Duodenal mucosa (tissue), 2 donors: ENCODE measurements at regions not wholly inside any gene's neighbourhood (a gene's known extent, or its start where the extent isn't known, plus 50 kb on each side); places are given as distances from the start of the nearest gene placed in this dataset.

Source experiments
- H3K27ac ChIP-seq: one replicate; pipeline ENCODE4 v1.7.0; 2013; ENCODE audit warnings: low read depth, low read length
- H3K27me3 ChIP-seq, 2 donors: one replicate each; pipeline ENCODE4 v1.7.0; 2013; ENCODE audit warnings: low read length in 2 of 2, control low read depth in 1 of 2; ENCODE audit not compliant: insufficient read depth in 2 of 2, control insufficient read depth in 1 of 2
- H3K36me3 ChIP-seq, 2 donors: one replicate each; pipeline ENCODE4 v1.7.0; 2013; ENCODE audit warnings: low read length in 2 of 2, control low read depth in 1 of 2; ENCODE audit not compliant: insufficient read depth in 2 of 2, control insufficient read depth in 1 of 2
- H3K4me1 ChIP-seq, 2 donors: one replicate each; pipeline ENCODE4 v1.7.0; 2013; ENCODE audit warnings: low read length in 2 of 2, control low read depth in 1 of 2; ENCODE audit not compliant: insufficient read depth in 2 of 2, control insufficient read depth in 1 of 2
- H3K4me3 ChIP-seq, 2 donors: one replicate each; pipeline ENCODE4 v1.7.0; 2013; ENCODE audit warnings: low read length in 2 of 2, low read depth in 1 of 2
- H3K9ac ChIP-seq, 2 donors: one replicate each; pipeline ENCODE4 v1.7.0; 2013; ENCODE audit warnings: low read length in 2 of 2, low read depth in 1 of 2
- H3K9me3 ChIP-seq, 2 donors: one replicate each; pipeline ENCODE4 v1.7.0; 2013; ENCODE audit warnings: low read length in 2 of 2, control low read depth in 1 of 2; ENCODE audit not compliant: control insufficient read depth in 1 of 2

- Histone ChIP-seq H3K4me3 (no peak overlapping the region), H3K27ac (no peak overlapping the region), H3K27me3 (no peaks in the 10 kb centered on the region)
Observed at GRCh38 chr17:34095106-34095505, 160.0 kb upstream of the CCL2 start.

GRCh38 chr17:34098699-34099098, 156.4 kb upstream of the CCL2 start:
- no peak overlapping the region for H3K4me3 ChIP-seq
- H3K9me3 ChIP-seq = no peaks in the 10 kb centered on the region
- H3K36me3 ChIP-seq = no peaks in the 10 kb centered on the region
- no peaks in the 10 kb centered on the region for H3K27me3 ChIP-seq
- H3K4me1 ChIP-seq = no peaks in the 10 kb centered on the region
- no peak overlapping the region for H3K9ac ChIP-seq
- H3K27ac ChIP-seq = no peak overlapping the region

More at GRCh38 chr17:34095106-34095505, 160.0 kb upstream of the CCL2 start:
- Histone ChIP-seq H3K9ac (no peak overlapping the region), H3K9me3 (no peaks in the 10 kb centered on the region), H3K36me3 (no peaks in the 10 kb centered on the region), H3K4me1 (no peaks in the 10 kb centered on the region)

GRCh38 chr17:34099859-34100515, 155.1 kb upstream of the CCL2 start:
- Histone ChIP-seq H3K27me3 (no peaks in the 10 kb centered on the region), H3K36me3 (no peaks in the 10 kb centered on the region), H3K4me1 (no peaks in the 10 kb centered on the region), H3K27ac (no peak overlapping the region), H3K9me3 (no peaks in the 10 kb centered on the region), H3K9ac (no peak overlapping the region), H3K4me3 (no peak overlapping the region)

GRCh38 chr17:34107019-34107418, 148.1 kb upstream of the CCL2 start:
- no peak overlapping the region for H3K9ac ChIP-seq
- no peaks in the 10 kb centered on the region for H3K9me3 ChIP-seq
- H3K36me3 ChIP-seq = no peaks in the 10 kb centered on the region
- H3K4me3 ChIP-seq = no peak overlapping the region
- peaks cover 0 to 3% of the 10 kb centered on the region in 2 donors for H3K27me3 ChIP-seq
- no peak overlapping the region for H3K27ac ChIP-seq
- no peaks in the 10 kb centered on the region for H3K4me1 ChIP-seq

- no peak overlapping the region for H3K27ac ChIP-seq
- H3K27me3 ChIP-seq = peaks cover 0 to 3% of the 10 kb centered on the region in 2 donors
- H3K9me3 ChIP-seq = no peaks in the 10 kb centered on the region
- no peak overlapping the region for H3K4me3 ChIP-seq
- H3K36me3 ChIP-seq = no peaks in the 10 kb centered on the region
- no peak overlapping the region for H3K9ac ChIP-seq
- no peaks in the 10 kb centered on the region for H3K4me1 ChIP-seq
Observed at GRCh38 chr17:34110315-34110714, 144.8 kb upstream of the CCL2 start.

GRCh38 chr17:34113089-34113488, 142.0 kb upstream of the CCL2 start:
- no peaks in the 10 kb centered on the region for H3K9me3 ChIP-seq
- no peak overlapping the region for H3K9ac ChIP-seq
- no peak overlapping the region for H3K4me3 ChIP-seq
- H3K27ac ChIP-seq = no peak overlapping the region
- H3K4me1 ChIP-seq = no peaks in the 10 kb centered on the region
- no peaks in the 10 kb centered on the region for H3K36me3 ChIP-seq
- no peaks in the 10 kb centered on the region for H3K27me3 ChIP-seq

- H3K27ac ChIP-seq = no peak overlapping the region
- H3K36me3 ChIP-seq = no peaks in the 10 kb centered on the region
- no peaks in the 10 kb centered on the region for H3K27me3 ChIP-seq
- no peaks in the 10 kb centered on the region for H3K4me1 ChIP-seq
- H3K9ac ChIP-seq = no peak overlapping the region
- H3K9me3 ChIP-seq = no peaks in the 10 kb centered on the region
- H3K4me3 ChIP-seq = no peak overlapping the region
Observed at GRCh38 chr17:34114174-34114573, 140.9 kb upstream of the CCL2 start.

GRCh38 chr17:34116306-34116705, 138.8 kb upstream of the CCL2 start:
- Histone ChIP-seq H3K9me3 (no peaks in the 10 kb centered on the region), H3K27ac (no peak overlapping the region), H3K27me3 (no peaks in the 10 kb centered on the region), H3K4me1 (no peaks in the 10 kb centered on the region), H3K9ac (no peak overlapping the region), H3K36me3 (no peaks in the 10 kb centered on the region), H3K4me3 (no peak overlapping the region)

GRCh38 chr17:34117332-34117731, 137.8 kb upstream of the CCL2 start:
- Histone ChIP-seq H3K27ac (no peak overlapping the region), H3K9me3 (no peaks in the 10 kb centered on the region), H3K27me3 (no peaks in the 10 kb centered on the region), H3K36me3 (no peaks in the 10 kb centered on the region), H3K4me1 (no peaks in the 10 kb centered on the region), H3K9ac (no peak overlapping the region), H3K4me3 (no peak overlapping the region)

GRCh38 chr17:34117811-34118210, 137.3 kb upstream of the CCL2 start:
- H3K27me3 ChIP-seq = no peaks in the 10 kb centered on the region
- H3K4me1 ChIP-seq = no peaks in the 10 kb centered on the region
- no peaks in the 10 kb centered on the region for H3K36me3 ChIP-seq
- H3K4me3 ChIP-seq = no peak overlapping the region
- H3K27ac ChIP-seq = no peak overlapping the region
- H3K9me3 ChIP-seq = no peaks in the 10 kb centered on the region
- no peak overlapping the region for H3K9ac ChIP-seq

GRCh38 chr17:34118564-34118963, 136.5 kb upstream of the CCL2 start:
- Histone ChIP-seq H3K9ac (no peak overlapping the region), H3K27ac (no peak overlapping the region), H3K36me3 (no peaks in the 10 kb centered on the region), H3K9me3 (no peaks in the 10 kb centered on the region), H3K27me3 (no peaks in the 10 kb centered on the region), H3K4me1 (no peaks in the 10 kb centered on the region), H3K4me3 (no peak overlapping the region)
